Keratinocyte (primary cell): ENCODE measurements at regions not wholly inside any gene's neighbourhood (a gene's known extent, or its start where the extent isn't known, plus 50 kb on each side); places are given as distances from the start of the nearest gene placed in this dataset.

Source experiments
- DNase-seq: peaks from one replicate; pipeline ENCODE4 v3.0.0-alpha.2; 2011; ENCODE audit warnings: low read depth, missing footprints, low spot score
- FAIRE-seq: peaks from 2 replicates; lab custom pipeline; 2011; peaks lifted over from hg19 to GRCh38; lab: Jason Lieb, UNC
- H2AFZ ChIP-seq: 2 replicates; pipeline ENCODE4 v1.6.0; 2012; ENCODE audit warnings: low read length, control low read depth, inconsistent platforms; ENCODE audit not compliant: control insufficient read depth
- H3K27ac ChIP-seq: 2 replicates; pipeline ENCODE4 v1.5.1; 2011; ENCODE audit warnings: low read length; ENCODE audit not compliant: control insufficient read depth, insufficient read depth
- H3K27me3 ChIP-seq: 3 replicates; pipeline ENCODE4 v1.6.0; 2011; ENCODE audit warnings: low read length; ENCODE audit not compliant: control insufficient read depth, insufficient read depth; ENCODE audit errors: extremely low read depth
- H3K36me3 ChIP-seq, 2 experiments: 2 replicates in 1 of 2; 3 replicates in 1 of 2; pipeline ENCODE4 v1.5.1; 2011; ENCODE audit warnings: low read length in 2 of 2, mild to moderate bottlenecking in 1 of 2; ENCODE audit not compliant: control insufficient read depth in 2 of 2, insufficient read depth in 2 of 2; ENCODE audit errors: extremely low read depth in 1 of 2
- H3K4me1 ChIP-seq: 3 replicates; pipeline ENCODE4 v1.5.1; 2011; ENCODE audit warnings: low read length; ENCODE audit not compliant: control insufficient read depth, insufficient read depth; ENCODE audit errors: extremely low read depth
- H3K4me2 ChIP-seq: 3 replicates; pipeline ENCODE4 v1.6.0; 2011; ENCODE audit warnings: low read depth, low read length; ENCODE audit not compliant: control insufficient read depth, insufficient read depth; ENCODE audit errors: extremely low read depth
- H3K4me3 ChIP-seq, 3 experiments: fragments of 200-600 bp in 1 of 3; sonication (generic) in 1 of 3; 2 replicates in 2 of 3; 3 replicates in 1 of 3; pipeline ENCODE4 v1.5.1; 2011 to 2016; ENCODE audit warnings: low read length in 3 of 3, mild to moderate bottlenecking in 3 of 3, control low read depth in 2 of 3, inconsistent platforms in 1 of 3, low read depth in 1 of 3, mixed read lengths in 1 of 3, mixed run types in 1 of 3, moderate library complexity in 1 of 3; ENCODE audit not compliant: control insufficient read depth in 2 of 3, insufficient read depth in 2 of 3; ENCODE audit errors: extremely low read depth in 1 of 3
- H3K79me2 ChIP-seq: 2 replicates; pipeline ENCODE4 v1.6.0; 2012; ENCODE audit warnings: low read length; ENCODE audit not compliant: control insufficient read depth, insufficient read depth
- H3K9ac ChIP-seq: 3 replicates; pipeline ENCODE4 v1.6.0; 2011; ENCODE audit warnings: low read length; ENCODE audit not compliant: control insufficient read depth, insufficient read depth; ENCODE audit errors: extremely low read depth
- H3K9me1 ChIP-seq: 3 replicates; pipeline ENCODE4 v1.6.0; 2011; ENCODE audit warnings: low read length; ENCODE audit not compliant: control insufficient read depth, insufficient read depth; ENCODE audit errors: extremely low read depth
- H3K9me3 ChIP-seq: 2 replicates; pipeline ENCODE4 v1.5.1; 2012; ENCODE audit warnings: low read depth, low read length; ENCODE audit not compliant: control insufficient read depth
- H4K20me1 ChIP-seq: 3 replicates; pipeline ENCODE4 v1.6.0; 2011; ENCODE audit warnings: low read length; ENCODE audit not compliant: control insufficient read depth, insufficient read depth; ENCODE audit errors: extremely low read depth
- EZH2 ChIP-seq: IDR thresholded peaks from one replicate; pipeline ENCODE4 v1.6.1; 2012; ENCODE audit warnings: inconsistent platforms, mild to moderate bottlenecking, low read length, moderate library complexity
- dilution Hi-C: fragments of 300-500 bp; cut with MboI; formaldehyde crosslinking; loops from one replicate; pipeline ENCODE4 v1.7.0; 2020; ENCODE audit warnings: low sequenced_read_pairs; ENCODE audit not compliant: extremely low pct_ligation_motif_present
- TF ChIP-seq, protein P1 (sequence below), 3 experiments: IDR thresholded peaks in 1 of 3; conservative IDR thresholded peaks in 1 of 3; optimal IDR thresholded peaks in 1 of 3; 2 replicates in 2 of 3; 3 replicates in 1 of 3; pipeline versions ENCODE3 to v1.5.1; 2011; ENCODE audit warnings: low read length in 3 of 3, mild to moderate bottlenecking in 3 of 3, moderate library complexity in 2 of 3, control low read depth in 1 of 3, inconsistent platforms in 1 of 3; ENCODE audit not compliant: insufficient read depth in 2 of 3; ENCODE audit errors: extremely low read depth in 1 of 3

DNA sequence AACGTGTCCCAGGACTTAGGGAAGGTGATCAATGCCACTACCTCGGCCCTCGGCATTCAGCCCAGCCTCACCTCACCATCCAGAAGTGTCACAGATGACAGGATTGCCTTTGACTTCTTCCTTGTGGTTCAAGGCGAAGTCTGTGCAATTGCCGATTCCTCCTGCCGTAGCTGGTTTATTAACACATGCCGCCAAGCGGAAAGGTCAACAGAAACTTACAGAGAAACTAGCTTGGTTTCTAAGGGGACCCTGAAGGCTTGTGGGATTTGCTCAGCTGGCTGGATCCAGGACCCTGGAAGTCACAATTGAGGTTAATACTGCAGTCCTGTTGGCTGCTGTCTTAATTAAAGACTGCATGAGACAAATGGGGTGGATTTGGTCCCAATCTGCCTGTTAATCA is 65.6 kb downstream of the SHANK2 start:
- TF ChIP-seq, protein P1, sequence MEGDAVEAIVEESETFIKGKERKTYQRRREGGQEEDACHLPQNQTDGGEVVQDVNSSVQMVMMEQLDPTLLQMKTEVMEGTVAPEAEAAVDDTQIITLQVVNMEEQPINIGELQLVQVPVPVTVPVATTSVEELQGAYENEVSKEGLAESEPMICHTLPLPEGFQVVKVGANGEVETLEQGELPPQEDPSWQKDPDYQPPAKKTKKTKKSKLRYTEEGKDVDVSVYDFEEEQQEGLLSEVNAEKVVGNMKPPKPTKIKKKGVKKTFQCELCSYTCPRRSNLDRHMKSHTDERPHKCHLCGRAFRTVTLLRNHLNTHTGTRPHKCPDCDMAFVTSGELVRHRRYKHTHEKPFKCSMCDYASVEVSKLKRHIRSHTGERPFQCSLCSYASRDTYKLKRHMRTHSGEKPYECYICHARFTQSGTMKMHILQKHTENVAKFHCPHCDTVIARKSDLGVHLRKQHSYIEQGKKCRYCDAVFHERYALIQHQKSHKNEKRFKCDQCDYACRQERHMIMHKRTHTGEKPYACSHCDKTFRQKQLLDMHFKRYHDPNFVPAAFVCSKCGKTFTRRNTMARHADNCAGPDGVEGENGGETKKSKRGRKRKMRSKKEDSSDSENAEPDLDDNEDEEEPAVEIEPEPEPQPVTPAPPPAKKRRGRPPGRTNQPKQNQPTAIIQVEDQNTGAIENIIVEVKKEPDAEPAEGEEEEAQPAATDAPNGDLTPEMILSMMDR (optimal IDR thresholded peaks at IDR 0.05 in 1 of 3, IDR thresholded peaks at IDR 0.05 in 1 of 3, conservative IDR thresholded peaks at IDR 0.05 in 1 of 3; ENCODE audit: extremely low read depth in 1 of 3, insufficient read depth in 2 of 3, low read length in 3 of 3) = no peak
- TF ChIP-seq EZH2 = no peak
- Histone ChIP-seq H3K4me3 (no peak overlapping the region), H3K4me2 (no peak overlapping the region), H2AFZ (no peak overlapping the region), H3K4me1 (no peaks in the 10 kb centered on the region), H3K79me2 (no peaks in the 10 kb centered on the region), H3K36me3 (no peaks in the 10 kb centered on the region), H3K27me3 (no peaks in the 10 kb centered on the region), H3K27ac (no peak overlapping the region), H3K9ac (no peak overlapping the region), H3K9me3 (no peaks in the 10 kb centered on the region), H4K20me1 (no peaks in the 10 kb centered on the region), H3K9me1 (no peaks in the 10 kb centered on the region)
- dilution Hi-C loops = no loop called here
- no peak for DNase-seq
- no peak for FAIRE-seq

- no peaks in the 10 kb centered on the region for H3K9me1 ChIP-seq
- dilution Hi-C loops = no loop called here
- no peaks in the 10 kb centered on the region for H3K4me1 ChIP-seq
Measured at GRCh38 chr11:71185411-71185810, 67.0 kb downstream of the SHANK2 start.

More at GRCh38 chr11:71185411-71185810, 67.0 kb downstream of the SHANK2 start:
- Histone ChIP-seq H3K27ac (no peak overlapping the region), H4K20me1 (no peaks in the 10 kb centered on the region), H3K9me3 (no peaks in the 10 kb centered on the region), H2AFZ (no peak overlapping the region), H3K9ac (no peak overlapping the region), H3K4me3 (no peak overlapping the region), H3K27me3 (no peaks in the 10 kb centered on the region), H3K36me3 (no peaks in the 10 kb centered on the region), H3K4me2 (no peak overlapping the region), H3K79me2 (no peaks in the 10 kb centered on the region)
- TF ChIP-seq, protein P1 (optimal IDR thresholded peaks at IDR 0.05 in 1 of 3, IDR thresholded peaks at IDR 0.05 in 1 of 3, conservative IDR thresholded peaks at IDR 0.05 in 1 of 3; ENCODE audit: extremely low read depth in 1 of 3, insufficient read depth in 2 of 3, low read length in 3 of 3) = no peak
- no peak for TF ChIP-seq EZH2
- DNase-seq = no peak
- no peak for FAIRE-seq
